Cerebellar cortex (tissue), 1 donor: ENCODE measurements at regions not wholly inside any gene's neighbourhood (a gene's known extent, or its start where the extent isn't known, plus 50 kb on each side); places are given as distances from the start of the nearest gene placed in this dataset.

Experiments used
- DNase-seq: peaks from one replicate; pipeline ENCODE4 v3.0.0-alpha.2; 2015; ENCODE audit warnings: low spot score

- DNase-seq = no peak
These were observed 387.4 kb downstream of the MAN2A1 start for GRCh38 chr5:110077147-110077546.

GRCh38 chr5:110082194-110082593 is 392.5 kb downstream of the MAN2A1 start:
- DNase-seq = no peak

GRCh38 chr5:110082863-110083262 is 393.1 kb downstream of the MAN2A1 start:
- no peak for DNase-seq

GRCh38 chr5:110085826-110086225 is 396.1 kb downstream of the MAN2A1 start:
- no peak for DNase-seq

- no peak for DNase-seq
These were observed 397.1 kb downstream of the MAN2A1 start for GRCh38 chr5:110086658-110087388.

GRCh38 chr5:110087829-110088228 is 398.1 kb downstream of the MAN2A1 start:
- DNase-seq = no peak

GRCh38 chr5:110088676-110089436 is 399.1 kb downstream of the MAN2A1 start:
- DNase-seq = no peak

GRCh38 chr5:110092955-110093785 is 403.4 kb downstream of the MAN2A1 start:
- DNase-seq = no peak

- DNase-seq = no peak
These were observed 404.4 kb downstream of the MAN2A1 start for GRCh38 chr5:110094109-110094508.

GRCh38 chr5:110094548-110094947 is 404.8 kb downstream of the MAN2A1 start:
- no peak for DNase-seq

- no peak for DNase-seq
These were observed 406.7 kb downstream of the MAN2A1 start for GRCh38 chr5:110096419-110096818.

GRCh38 chr5:110099572-110099971 is 409.8 kb downstream of the MAN2A1 start:
- DNase-seq = no peak

GRCh38 chr5:110103081-110103480 is 413.4 kb downstream of the MAN2A1 start:
- no peak for DNase-seq

- no peak for DNase-seq
These were observed 414.5 kb downstream of the MAN2A1 start for GRCh38 chr5:110104060-110104725.

GRCh38 chr5:110104726-110105669 is 415.3 kb downstream of the MAN2A1 start:
- no peak for DNase-seq

- no peak for DNase-seq
These were observed 416.0 kb downstream of the MAN2A1 start for GRCh38 chr5:110105692-110106091.

- DNase-seq = no peak
These were observed 417.0 kb downstream of the MAN2A1 start for GRCh38 chr5:110106750-110107149.

GRCh38 chr5:110108520-110108919 is 418.8 kb downstream of the MAN2A1 start:
- DNase-seq = no peak

GRCh38 chr5:110109667-110110066 is 419.9 kb downstream of the MAN2A1 start:
- no peak for DNase-seq

GRCh38 chr5:110112348-110112747 is 422.6 kb downstream of the MAN2A1 start:
- no peak for DNase-seq

- DNase-seq = no peak
These were observed 425.8 kb downstream of the MAN2A1 start for GRCh38 chr5:110115503-110115902.
